Chondrocyte (in vitro differentiated cells): ENCODE measurements at regions not wholly inside any gene's neighbourhood (a gene's known extent, or its start where the extent isn't known, plus 50 kb on each side); places are given as distances from the start of the nearest gene placed in this dataset.

Experiments used
- DNase-seq: peaks from one replicate; pipeline ENCODE4 v3.0.0; 2021; ENCODE audit warnings: mixed read lengths, low spot score
- H3K27ac Mint-ChIP-seq: one replicate; pipeline ENCODE4 v1.8.0; 2021; ENCODE audit warnings: mild to moderate bottlenecking, moderate library complexity, mixed read lengths; ENCODE audit not compliant: unreplicated experiment
- H3K27me3 Mint-ChIP-seq: 2 replicates; pipeline ENCODE4 v1.8.0; 2021; ENCODE audit warnings: low read depth, mixed read lengths
- H3K36me3 Mint-ChIP-seq: 2 replicates; pipeline ENCODE4 v1.8.0; 2021; ENCODE audit warnings: low read depth, mixed read lengths
- H3K4me1 Mint-ChIP-seq: 2 replicates; pipeline ENCODE4 v1.8.0; 2021; ENCODE audit warnings: low read depth, mild to moderate bottlenecking, mixed read lengths
- H3K4me3 Mint-ChIP-seq: one replicate; pipeline ENCODE4 v1.8.0; 2021; ENCODE audit warnings: mild to moderate bottlenecking, moderate library complexity, mixed read lengths; ENCODE audit not compliant: unreplicated experiment
- H3K9me3 Mint-ChIP-seq: 2 replicates; pipeline ENCODE4 v1.8.0; 2021; ENCODE audit warnings: low read depth, mixed read lengths
- CTCF ChIP-seq: fragments of 200-600 bp; sonication (generic); IDR thresholded peaks from 2 replicates; pipeline ENCODE4 v1.5.0; 2021; ENCODE audit warnings: antibody characterized with exemption, mild to moderate bottlenecking, moderate library complexity

- H3K4me3 Mint-ChIP-seq, result no peak overlapping the region
- no peak overlapping the region for H3K27ac Mint-ChIP-seq
- H3K27me3 Mint-ChIP-seq, result peaks cover 17% of the 10 kb centered on the region
- no peaks in the 10 kb centered on the region for H3K9me3 Mint-ChIP-seq
- peak; percentile 86 for TF ChIP-seq CTCF
- DNase-seq, result no peak
- H3K4me1 Mint-ChIP-seq, result no peaks in the 10 kb centered on the region
- H3K36me3 Mint-ChIP-seq, result no peaks in the 10 kb centered on the region
These were observed 433.3 kb downstream of the RAP2B start for GRCh38 chr3:153595186-153595815.

- no peak overlapping the region for H3K4me3 Mint-ChIP-seq
- H3K9me3 Mint-ChIP-seq, result no peaks in the 10 kb centered on the region
- TF ChIP-seq CTCF, result no peak
- H3K36me3 Mint-ChIP-seq, result no peaks in the 10 kb centered on the region
- no peaks in the 10 kb centered on the region for H3K4me1 Mint-ChIP-seq
- peaks cover 18% of the 10 kb centered on the region for H3K27me3 Mint-ChIP-seq
- no peak overlapping the region for H3K27ac Mint-ChIP-seq
- DNase-seq, result no peak
These were observed 434.4 kb downstream of the RAP2B start for GRCh38 chr3:153596401-153596800.

GRCh38 chr3:153599685-153600084 lies 437.7 kb downstream of the RAP2B start:
- H3K4me1 Mint-ChIP-seq, result no peaks in the 10 kb centered on the region
- DNase-seq, result no peak
- peaks cover 28% of the 10 kb centered on the region for H3K27me3 Mint-ChIP-seq
- no peak overlapping the region for H3K27ac Mint-ChIP-seq
- H3K4me3 Mint-ChIP-seq, result no peak overlapping the region
- no peak for TF ChIP-seq CTCF
- no peaks in the 10 kb centered on the region for H3K9me3 Mint-ChIP-seq
- no peaks in the 10 kb centered on the region for H3K36me3 Mint-ChIP-seq

- no peaks in the 10 kb centered on the region for H3K9me3 Mint-ChIP-seq
- no peaks in the 10 kb centered on the region for H3K4me1 Mint-ChIP-seq
- no peaks in the 10 kb centered on the region for H3K36me3 Mint-ChIP-seq
- DNase-seq, result no peak
- TF ChIP-seq CTCF, result no peak
- H3K27me3 Mint-ChIP-seq, result peaks cover 31% of the 10 kb centered on the region
- H3K4me3 Mint-ChIP-seq, result no peak overlapping the region
- no peak overlapping the region for H3K27ac Mint-ChIP-seq
These were observed 438.9 kb downstream of the RAP2B start for GRCh38 chr3:153600896-153601295.

- Mint-ChIP-seq H3K27me3 (peaks cover 33% of the 10 kb centered on the region), H3K36me3 (no peaks in the 10 kb centered on the region), H3K27ac (no peak overlapping the region), H3K4me3 (no peak overlapping the region), H3K9me3 (no peaks in the 10 kb centered on the region), H3K4me1 (no peaks in the 10 kb centered on the region)
- no peak for DNase-seq
- no peak for TF ChIP-seq CTCF
These were observed 439.4 kb downstream of the RAP2B start for GRCh38 chr3:153601374-153601853.
